ENCODE measurements at regions not wholly inside any gene's neighbourhood (a gene's known extent, or its start where the extent isn't known, plus 50 kb on each side); places are given as distances from the start of the nearest gene placed in this dataset.

DNA sequence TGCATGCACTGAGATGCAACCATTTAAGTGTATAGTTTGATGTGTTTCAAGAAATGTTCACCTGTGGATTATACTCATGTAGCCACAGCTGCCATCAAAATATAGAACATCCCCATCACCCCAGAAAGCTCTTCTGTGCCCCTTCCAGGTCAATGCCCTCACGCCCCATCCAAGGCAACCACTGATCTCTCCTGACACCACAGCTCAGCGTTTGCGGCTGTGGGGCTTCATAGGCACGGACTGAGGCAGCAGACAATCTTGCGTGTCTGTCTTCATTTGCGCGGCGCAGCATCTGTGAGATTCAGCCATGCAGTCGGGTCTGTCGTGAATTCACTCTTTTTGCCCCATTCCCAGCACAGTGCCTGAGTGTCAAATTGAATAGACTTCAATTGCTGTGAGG is 153.8 kb upstream of the UQCRFS1 start:
- H3K4me1 Mint-ChIP-seq: peaks cover 8% of the 10 kb centered on the region
- H3K4me3 Mint-ChIP-seq: no peak overlapping the region
- H3K27ac Mint-ChIP-seq: no peak overlapping the region
- no peak for DNase-seq (ENCODE audit: low spot score in 2 of 2, unreplicated experiment in 2 of 2)
- peaks cover 62% of the 10 kb centered on the region for H3K27me3 Mint-ChIP-seq (ENCODE audit: low read depth)
- H3K36me3 Mint-ChIP-seq: no peaks in the 10 kb centered on the region
- TF ChIP-seq, protein P1, sequence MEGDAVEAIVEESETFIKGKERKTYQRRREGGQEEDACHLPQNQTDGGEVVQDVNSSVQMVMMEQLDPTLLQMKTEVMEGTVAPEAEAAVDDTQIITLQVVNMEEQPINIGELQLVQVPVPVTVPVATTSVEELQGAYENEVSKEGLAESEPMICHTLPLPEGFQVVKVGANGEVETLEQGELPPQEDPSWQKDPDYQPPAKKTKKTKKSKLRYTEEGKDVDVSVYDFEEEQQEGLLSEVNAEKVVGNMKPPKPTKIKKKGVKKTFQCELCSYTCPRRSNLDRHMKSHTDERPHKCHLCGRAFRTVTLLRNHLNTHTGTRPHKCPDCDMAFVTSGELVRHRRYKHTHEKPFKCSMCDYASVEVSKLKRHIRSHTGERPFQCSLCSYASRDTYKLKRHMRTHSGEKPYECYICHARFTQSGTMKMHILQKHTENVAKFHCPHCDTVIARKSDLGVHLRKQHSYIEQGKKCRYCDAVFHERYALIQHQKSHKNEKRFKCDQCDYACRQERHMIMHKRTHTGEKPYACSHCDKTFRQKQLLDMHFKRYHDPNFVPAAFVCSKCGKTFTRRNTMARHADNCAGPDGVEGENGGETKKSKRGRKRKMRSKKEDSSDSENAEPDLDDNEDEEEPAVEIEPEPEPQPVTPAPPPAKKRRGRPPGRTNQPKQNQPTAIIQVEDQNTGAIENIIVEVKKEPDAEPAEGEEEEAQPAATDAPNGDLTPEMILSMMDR (IDR thresholded peaks at IDR 0.05; ENCODE audit: unreplicated experiment): no peak
- H3K9me3 Mint-ChIP-seq: peaks cover 5% of the 10 kb centered on the region

DNA sequence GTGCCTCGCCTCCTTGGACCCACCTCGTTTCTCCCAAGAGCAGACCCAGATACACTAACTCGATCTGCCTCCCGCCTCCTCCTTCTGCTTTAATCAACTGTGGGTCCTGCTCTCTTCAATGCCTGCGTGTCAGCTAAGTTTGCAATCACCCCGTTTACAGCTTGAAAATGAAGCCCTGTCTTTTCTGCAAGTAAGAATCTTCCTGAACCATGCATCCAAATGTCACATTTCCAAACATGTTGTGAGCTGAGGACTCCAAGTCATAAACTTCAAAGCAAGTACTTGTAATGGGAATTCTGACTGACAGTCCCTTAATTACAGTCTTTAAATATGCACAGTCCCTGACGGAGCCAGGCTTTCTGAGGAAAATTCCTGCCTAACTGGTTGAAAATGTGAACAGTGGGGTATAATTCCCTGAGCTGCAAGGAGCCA is 154.9 kb upstream of the UQCRFS1 start:
- peaks cover 8% of the 10 kb centered on the region for H3K4me1 Mint-ChIP-seq
- TF ChIP-seq, protein P1 (IDR thresholded peaks at IDR 0.05; ENCODE audit: unreplicated experiment): no peak
- H3K9me3 Mint-ChIP-seq: no peaks in the 10 kb centered on the region
- no peaks in the 10 kb centered on the region for H3K36me3 Mint-ChIP-seq
- no peak overlapping the region for H3K4me3 Mint-ChIP-seq
- peaks cover 63% of the 10 kb centered on the region for H3K27me3 Mint-ChIP-seq (ENCODE audit: low read depth)
- DNase-seq (ENCODE audit: low spot score in 2 of 2, unreplicated experiment in 2 of 2): no peak
- no peak overlapping the region for H3K27ac Mint-ChIP-seq

DNA sequence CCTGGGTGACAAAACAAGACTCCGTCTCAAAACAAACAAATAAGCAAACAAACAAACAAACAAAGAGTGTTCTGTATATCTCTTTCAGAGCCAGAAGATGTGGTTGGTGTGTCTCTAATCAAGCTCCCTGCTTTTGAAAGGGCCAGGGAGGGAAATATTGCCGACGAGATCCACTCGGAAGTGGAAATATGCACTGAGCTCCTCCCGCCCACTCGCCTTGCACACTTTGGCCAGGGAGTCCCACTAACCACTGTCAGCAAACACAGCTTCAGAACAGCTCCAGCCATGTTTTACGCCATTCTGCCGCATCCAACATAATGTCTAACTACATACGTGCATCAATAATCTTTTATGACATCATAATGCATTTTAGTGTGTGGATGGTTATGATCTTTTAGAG is 155.5 kb upstream of the VSTM2B start:
- TF ChIP-seq, protein P1 (IDR thresholded peaks at IDR 0.05; ENCODE audit: unreplicated experiment): no peak
- H3K9me3 Mint-ChIP-seq: no peaks in the 10 kb centered on the region
- H3K4me1 Mint-ChIP-seq: peaks cover 8% of the 10 kb centered on the region
- H3K36me3 Mint-ChIP-seq: no peaks in the 10 kb centered on the region
- peaks cover 54% of the 10 kb centered on the region for H3K27me3 Mint-ChIP-seq (ENCODE audit: low read depth)
- H3K4me3 Mint-ChIP-seq: no peak overlapping the region
- DNase-seq (ENCODE audit: low spot score in 2 of 2, unreplicated experiment in 2 of 2): no peak
- no peak overlapping the region for H3K27ac Mint-ChIP-seq

DNA sequence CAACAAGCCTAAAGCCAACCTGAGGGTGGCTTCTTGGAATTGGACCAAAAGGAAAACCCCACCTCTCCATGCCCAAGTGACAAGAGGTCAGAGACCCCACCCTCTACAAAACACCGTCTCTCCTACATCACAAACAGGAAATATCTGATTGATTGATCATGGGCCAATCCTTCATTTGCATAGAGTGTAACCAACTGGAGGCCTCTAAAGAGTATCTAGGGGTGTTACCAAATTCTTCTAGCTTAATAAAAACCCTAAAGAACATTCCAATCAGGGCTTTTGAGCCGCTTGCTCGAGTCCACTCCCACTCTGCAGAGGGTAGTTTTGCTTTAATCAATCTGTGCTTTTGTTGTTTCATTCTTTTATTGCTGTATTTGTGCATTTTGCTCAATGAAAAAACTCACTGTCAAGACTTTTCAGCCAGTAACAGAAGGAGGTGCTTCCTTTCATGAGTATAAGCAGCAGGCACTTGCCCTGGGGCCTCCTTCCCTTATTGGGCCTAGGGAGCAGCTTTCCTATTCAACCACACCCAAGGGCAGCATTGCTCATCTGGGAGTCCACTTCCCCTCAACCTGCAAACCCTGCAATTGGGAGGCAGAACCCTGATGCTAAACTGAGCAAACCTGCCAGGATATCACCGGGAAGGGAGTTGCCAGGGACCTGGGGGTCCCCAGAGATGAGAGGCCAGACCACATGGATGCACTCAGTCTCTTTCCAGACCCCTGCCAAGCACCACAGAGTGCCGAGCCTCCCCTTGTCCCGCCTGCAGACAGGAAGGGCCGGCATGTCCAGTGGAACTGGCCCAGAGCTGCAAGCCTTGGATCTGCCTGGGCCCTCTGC is 154.3 kb upstream of the VSTM2B start:
- TF ChIP-seq, protein P1 (IDR thresholded peaks at IDR 0.05; ENCODE audit: unreplicated experiment): no peak
- DNase-seq (ENCODE audit: low spot score in 2 of 2, unreplicated experiment in 2 of 2): no peak
- Mint-ChIP-seq H3K27ac (no peak overlapping the region), H3K4me1 (peaks cover 8% of the 10 kb centered on the region), H3K4me3 (no peak overlapping the region), H3K36me3 (no peaks in the 10 kb centered on the region), H3K9me3 (no peaks in the 10 kb centered on the region), H3K27me3 (ENCODE audit: low read depth) (peaks cover 54% of the 10 kb centered on the region)

DNA sequence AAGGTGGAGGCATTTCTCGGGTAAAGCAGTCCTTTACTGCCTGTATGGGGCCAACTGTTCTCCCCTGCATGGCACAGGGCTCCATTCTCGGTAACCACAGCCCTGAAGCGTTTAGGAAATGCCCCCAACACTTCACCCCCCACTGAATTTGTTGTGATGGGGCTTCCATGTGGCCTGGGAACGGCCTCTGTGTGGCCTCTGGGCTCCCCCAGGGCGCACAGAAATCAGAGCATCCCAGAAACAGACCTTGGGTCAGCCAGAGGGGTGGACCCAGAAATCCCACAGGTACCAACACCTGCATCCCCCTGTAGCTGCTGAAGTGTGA is 153.7 kb upstream of the VSTM2B start:
- H3K4me1 Mint-ChIP-seq: peaks cover 8% of the 10 kb centered on the region
- H3K9me3 Mint-ChIP-seq: no peaks in the 10 kb centered on the region
- peaks cover 51% of the 10 kb centered on the region for H3K27me3 Mint-ChIP-seq (ENCODE audit: low read depth)
- H3K4me3 Mint-ChIP-seq: no peak overlapping the region
- no peak overlapping the region for H3K27ac Mint-ChIP-seq
- H3K36me3 Mint-ChIP-seq: no peaks in the 10 kb centered on the region
- no peak for DNase-seq (ENCODE audit: low spot score in 2 of 2, unreplicated experiment in 2 of 2)
- TF ChIP-seq, protein P1 (IDR thresholded peaks at IDR 0.05; ENCODE audit: unreplicated experiment): no peak
